Gastrocnemius medialis (tissue), 4 donors: ENCODE measurements at regions not wholly inside any gene's neighbourhood (a gene's known extent, or its start where the extent isn't known, plus 50 kb on each side); places are given as distances from the start of the nearest gene placed in this dataset.

Experiments used
- POLR2A ChIP-seq, 2 donors: fragments of 450-650 bp; IDR thresholded peaks; one replicate each; pipeline ENCODE4 v1.6.1; 2017; ENCODE audit warnings: antibody characterized with exemption in 2 of 2, mild to moderate bottlenecking in 2 of 2, moderate library complexity in 2 of 2
- TF ChIP-seq, protein P1 (sequence below), 5 experiments: fragments of 450-650 bp in 3 of 5; fragments of 200-600 bp in 2 of 5; sonication (generic) in 2 of 5; IDR thresholded peaks in 4 of 5; conservative IDR thresholded peaks in 1 of 5; 1 replicate in 4 of 5; 2 replicates in 1 of 5; pipeline ENCODE4 v1.5.1; 2016 to 2019; ENCODE audit warnings: antibody characterized with exemption in 5 of 5, mild to moderate bottlenecking in 3 of 5, moderate library complexity in 3 of 5

DNA sequence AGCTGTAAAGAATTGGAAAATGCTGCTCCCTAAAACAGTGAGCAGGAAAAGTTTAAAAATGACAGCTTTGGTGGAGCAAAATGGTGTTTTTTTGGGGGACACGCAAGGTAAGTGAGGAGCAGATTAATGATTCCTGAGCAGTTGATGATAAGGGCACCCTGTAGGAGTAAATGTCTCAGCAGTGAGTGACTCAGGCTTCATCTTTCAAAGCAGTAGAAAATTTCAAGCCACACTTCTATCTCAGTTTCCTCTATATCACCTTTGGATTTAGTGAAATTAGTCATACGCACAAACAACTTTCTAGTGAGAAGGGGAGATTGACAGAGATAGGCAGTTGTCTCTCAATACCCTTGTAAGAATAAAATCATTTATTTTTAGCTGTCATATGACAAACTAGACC, 709.0 kb upstream of the FAM98A start:
- TF ChIP-seq, protein P1, sequence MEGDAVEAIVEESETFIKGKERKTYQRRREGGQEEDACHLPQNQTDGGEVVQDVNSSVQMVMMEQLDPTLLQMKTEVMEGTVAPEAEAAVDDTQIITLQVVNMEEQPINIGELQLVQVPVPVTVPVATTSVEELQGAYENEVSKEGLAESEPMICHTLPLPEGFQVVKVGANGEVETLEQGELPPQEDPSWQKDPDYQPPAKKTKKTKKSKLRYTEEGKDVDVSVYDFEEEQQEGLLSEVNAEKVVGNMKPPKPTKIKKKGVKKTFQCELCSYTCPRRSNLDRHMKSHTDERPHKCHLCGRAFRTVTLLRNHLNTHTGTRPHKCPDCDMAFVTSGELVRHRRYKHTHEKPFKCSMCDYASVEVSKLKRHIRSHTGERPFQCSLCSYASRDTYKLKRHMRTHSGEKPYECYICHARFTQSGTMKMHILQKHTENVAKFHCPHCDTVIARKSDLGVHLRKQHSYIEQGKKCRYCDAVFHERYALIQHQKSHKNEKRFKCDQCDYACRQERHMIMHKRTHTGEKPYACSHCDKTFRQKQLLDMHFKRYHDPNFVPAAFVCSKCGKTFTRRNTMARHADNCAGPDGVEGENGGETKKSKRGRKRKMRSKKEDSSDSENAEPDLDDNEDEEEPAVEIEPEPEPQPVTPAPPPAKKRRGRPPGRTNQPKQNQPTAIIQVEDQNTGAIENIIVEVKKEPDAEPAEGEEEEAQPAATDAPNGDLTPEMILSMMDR (IDR thresholded peaks at IDR 0.05 in 4 of 5, conservative IDR thresholded peaks at IDR 0.05 in 1 of 5), result no peak
- TF ChIP-seq POLR2A (IDR thresholded peaks at IDR 0.05), result no peak
